GM12875 (cell line): ENCODE measurements at regions not wholly inside any gene's neighbourhood (a gene's known extent, or its start where the extent isn't known, plus 50 kb on each side); places are given as distances from the start of the nearest gene placed in this dataset.

Source experiments
- H3K4me3 ChIP-seq: one replicate; pipeline ENCODE4 v1.5.1; 2011; ENCODE audit warnings: low read depth, low read length, control low read depth
- CTCF ChIP-seq: IDR thresholded peaks from 2 replicates; pipeline ENCODE4 v1.5.1; 2011; ENCODE audit warnings: low read depth, mild to moderate bottlenecking, control low read depth, inconsistent platforms, low read length, moderate library complexity, borderline replicate concordance; ENCODE audit not compliant: insufficient read depth

DNA sequence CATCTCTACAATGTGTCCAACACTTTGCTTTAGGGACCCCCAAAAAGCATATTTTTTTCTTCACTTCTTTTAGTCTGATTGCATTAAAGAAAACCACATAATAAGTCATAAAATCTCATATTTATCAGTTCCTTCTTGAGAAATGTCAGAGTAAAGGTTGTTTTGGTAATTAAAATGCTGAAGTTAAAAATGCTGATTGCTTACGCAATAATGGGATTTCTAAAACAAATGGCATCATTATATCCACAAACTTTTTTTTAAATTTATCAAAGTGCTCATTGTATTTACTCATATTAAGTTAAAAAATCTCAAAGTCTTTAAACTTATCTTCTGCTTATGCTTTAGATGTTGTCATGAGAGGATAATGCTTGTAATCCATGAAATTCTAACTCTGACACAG, 737.2 kb upstream of the ARGLU1 start:
- no peak overlapping the region for H3K4me3 ChIP-seq
- TF ChIP-seq CTCF, result no peak

DNA sequence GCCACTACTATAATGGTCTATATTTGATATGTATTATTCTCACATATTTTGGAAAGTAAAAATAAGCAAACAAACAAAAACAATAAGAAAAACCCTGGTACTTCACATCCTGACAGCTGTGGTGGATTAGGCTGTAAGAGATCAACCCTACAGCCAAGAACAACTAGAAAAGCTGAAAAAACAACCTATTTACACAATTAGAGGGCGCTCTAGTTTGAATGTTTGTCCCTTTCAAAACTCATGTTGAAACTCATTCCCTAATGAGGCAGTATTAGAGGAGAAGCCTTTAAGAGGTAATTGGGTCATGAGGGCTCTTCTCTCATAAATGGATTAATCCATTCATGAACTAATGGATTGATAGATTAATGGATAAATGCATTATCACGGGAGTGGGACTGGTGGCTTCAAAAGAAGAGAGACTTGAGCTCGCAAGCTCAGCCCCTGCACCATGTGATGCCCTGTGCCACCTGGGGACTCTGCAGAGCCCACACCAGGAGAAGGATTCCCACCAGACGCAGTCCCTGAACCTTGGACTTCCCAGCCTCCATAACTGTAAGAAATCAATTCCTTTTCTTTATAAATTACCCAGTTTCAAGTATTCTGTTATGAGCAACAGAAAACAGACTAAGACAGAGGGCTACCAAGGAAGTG, 733.9 kb upstream of the ARGLU1 start:
- H3K4me3 ChIP-seq, result no peak overlapping the region
- TF ChIP-seq CTCF, result no peak

DNA sequence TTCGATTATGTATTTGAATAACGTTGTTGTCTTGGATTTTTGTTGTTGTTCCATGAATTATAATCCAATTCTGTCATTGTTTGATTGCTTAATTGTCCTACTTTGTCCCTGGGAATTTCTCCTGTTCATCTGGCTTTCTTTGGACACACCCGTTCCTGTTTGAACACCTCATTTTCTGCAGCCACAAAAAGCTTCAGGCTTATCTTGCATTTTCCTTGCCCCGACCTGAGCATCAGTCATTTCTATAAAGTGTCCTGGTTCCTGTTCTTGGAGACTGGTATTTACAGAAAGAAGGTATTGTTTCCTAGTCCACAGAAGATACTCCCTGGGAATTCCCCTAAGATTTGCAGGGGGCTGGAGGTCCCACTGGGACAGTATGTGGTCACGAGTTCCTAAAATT, 731.8 kb upstream of the ARGLU1 start:
- H3K4me3 ChIP-seq, result no peak overlapping the region
- no peak for TF ChIP-seq CTCF

DNA sequence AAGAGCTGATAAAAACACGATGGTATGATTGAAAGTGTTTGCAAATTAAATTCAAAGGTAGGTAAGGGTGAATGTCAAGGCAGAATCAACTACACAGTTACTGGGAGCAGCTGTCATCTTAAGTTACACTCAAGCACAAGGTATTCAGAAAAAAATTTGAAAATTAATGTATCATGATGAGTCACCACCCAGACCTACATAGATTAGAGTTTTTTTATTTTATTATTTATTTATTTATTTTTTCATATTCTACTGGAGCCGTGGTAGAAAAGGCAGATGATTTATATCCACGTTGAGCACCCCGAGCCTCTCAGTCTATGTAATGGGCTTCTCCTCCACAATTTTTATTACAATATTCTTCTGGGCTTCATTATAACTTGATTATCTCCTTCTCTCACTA, 728.9 kb upstream of the ARGLU1 start:
- H3K4me3 ChIP-seq, result no peak overlapping the region
- TF ChIP-seq CTCF, result no peak

- H3K4me3 ChIP-seq, result no peak overlapping the region
- TF ChIP-seq CTCF, result no peak
Measured at GRCh38 chr13:107295416-107296140, 727.6 kb upstream of the ARGLU1 start.

DNA sequence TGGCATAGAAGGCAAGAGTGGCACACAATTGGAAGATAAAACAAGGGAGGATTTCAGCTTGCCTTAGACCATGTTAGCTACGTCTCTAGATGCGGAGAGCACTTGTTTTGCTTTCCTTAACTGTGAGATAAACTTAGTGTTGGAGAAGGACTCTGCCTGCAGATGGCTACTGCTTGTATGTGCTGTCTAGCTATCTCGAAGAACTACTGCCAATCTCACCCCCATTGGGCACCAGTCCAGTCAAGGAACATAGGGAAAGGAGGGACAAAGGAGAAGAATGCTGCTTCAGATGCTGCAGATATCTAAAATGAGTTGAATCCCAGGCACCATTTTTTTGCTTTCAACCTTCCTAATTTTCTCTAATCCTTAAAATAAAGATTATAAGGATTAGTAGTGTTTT, 726.0 kb upstream of the ARGLU1 start:
- TF ChIP-seq CTCF, result no peak

GRCh38 chr13:107291875-107292274, 723.9 kb upstream of the ARGLU1 start:
- TF ChIP-seq CTCF, result no peak
- H3K4me3 ChIP-seq, result no peak overlapping the region

More for the DNA sequence above, 726.0 kb upstream of the ARGLU1 start:
- H3K4me3 ChIP-seq, result no peak overlapping the region
